ENCODE measurements at regions not wholly inside any gene's neighbourhood (a gene's known extent, or its start where the extent isn't known, plus 50 kb on each side); places are given as distances from the start of the nearest gene placed in this dataset.

GRCh38 chr3:157705258-157705657 lies 202.0 kb upstream of the VEPH1 start:
- TF ChIP-seq CTCF (IDR thresholded peaks at IDR 0.05; ENCODE audit: low read length) (no peak), EZH2 (IDR thresholded peaks at IDR 0.05; ENCODE audit: borderline replicate concordance, low read length) (no peak)
- no peaks in the 10 kb centered on the region for H3K27me3 ChIP-seq (ENCODE audit: insufficient read depth, low read length)
- H2AFZ ChIP-seq (ENCODE audit: low read length) = no peak overlapping the region
- no peaks in the 10 kb centered on the region for H3K79me2 ChIP-seq (ENCODE audit: insufficient read depth, low read length)
- no peaks in the 10 kb centered on the region for H3K9me2 ChIP-seq (ENCODE audit: low read depth, low read length)
- H3K4me1 ChIP-seq (ENCODE audit: insufficient read depth, low read length, severe bottlenecking) = no peaks in the 10 kb centered on the region
- H3K9me3 ChIP-seq (ENCODE audit: low read length) = no peaks in the 10 kb centered on the region
- no peak overlapping the region for H3K4me3 ChIP-seq (ENCODE audit: low read depth, low read length, poor library complexity, severe bottlenecking)
- H4K20me1 ChIP-seq (ENCODE audit: insufficient read depth, low read length) = no peaks in the 10 kb centered on the region
- H3F3A ChIP-seq (ENCODE audit: insufficient read depth, low read length) = no peaks in the 10 kb centered on the region
- no peak overlapping the region for H3K27ac ChIP-seq (ENCODE audit: low read depth, low read length, poor library complexity, severe bottlenecking)
- H3K36me3 ChIP-seq (ENCODE audit: insufficient read depth, low read length) = no peaks in the 10 kb centered on the region
- no peak overlapping the region for H3K9ac ChIP-seq (ENCODE audit: low read length)
- H3K4me2 ChIP-seq (ENCODE audit: low read length) = no peak overlapping the region

- Histone ChIP-seq H3K9me3 (ENCODE audit: low read length) (no peaks in the 10 kb centered on the region), H3K9ac (ENCODE audit: low read length) (no peak overlapping the region), H3K27me3 (ENCODE audit: insufficient read depth, low read length) (no peaks in the 10 kb centered on the region), H2AFZ (ENCODE audit: low read length) (no peak overlapping the region), H3K36me3 (ENCODE audit: insufficient read depth, low read length) (no peaks in the 10 kb centered on the region), H3K4me2 (ENCODE audit: low read length) (no peak overlapping the region), H3F3A (ENCODE audit: insufficient read depth, low read length) (no peaks in the 10 kb centered on the region), H3K27ac (ENCODE audit: low read depth, low read length, poor library complexity, severe bottlenecking) (no peak overlapping the region), H3K79me2 (ENCODE audit: insufficient read depth, low read length) (no peaks in the 10 kb centered on the region), H3K9me2 (ENCODE audit: low read depth, low read length) (no peaks in the 10 kb centered on the region), H4K20me1 (ENCODE audit: insufficient read depth, low read length) (no peaks in the 10 kb centered on the region), H3K4me1 (ENCODE audit: insufficient read depth, low read length, severe bottlenecking) (no peaks in the 10 kb centered on the region), H3K4me3 (ENCODE audit: low read depth, low read length, poor library complexity, severe bottlenecking) (no peak overlapping the region)
- TF ChIP-seq EZH2 (IDR thresholded peaks at IDR 0.05; ENCODE audit: borderline replicate concordance, low read length) (no peak), CTCF (IDR thresholded peaks at IDR 0.05; ENCODE audit: low read length) (no peak)
Measured at GRCh38 chr3:157700405-157700804, 197.2 kb upstream of the VEPH1 start.

- H3K9ac ChIP-seq (ENCODE audit: low read length) = no peak overlapping the region
- H3K27me3 ChIP-seq (ENCODE audit: insufficient read depth, low read length) = no peaks in the 10 kb centered on the region
- H3K27ac ChIP-seq (ENCODE audit: low read depth, low read length, poor library complexity, severe bottlenecking) = no peak overlapping the region
- no peaks in the 10 kb centered on the region for H3F3A ChIP-seq (ENCODE audit: insufficient read depth, low read length)
- H3K9me2 ChIP-seq (ENCODE audit: low read depth, low read length) = no peaks in the 10 kb centered on the region; the same call in 1 of the 2 replicates
- H3K4me2 ChIP-seq (ENCODE audit: low read length) = no peak overlapping the region
- no peaks in the 10 kb centered on the region for H3K4me1 ChIP-seq (ENCODE audit: insufficient read depth, low read length, severe bottlenecking)
- no peaks in the 10 kb centered on the region for H3K9me3 ChIP-seq (ENCODE audit: low read length)
- no peak overlapping the region for H2AFZ ChIP-seq (ENCODE audit: low read length)
- H4K20me1 ChIP-seq (ENCODE audit: insufficient read depth, low read length) = no peaks in the 10 kb centered on the region
- no peaks in the 10 kb centered on the region for H3K36me3 ChIP-seq (ENCODE audit: insufficient read depth, low read length)
- no peak overlapping the region for H3K4me3 ChIP-seq (ENCODE audit: low read depth, low read length, poor library complexity, severe bottlenecking)
- H3K79me2 ChIP-seq (ENCODE audit: insufficient read depth, low read length) = no peaks in the 10 kb centered on the region
- TF ChIP-seq CTCF (IDR thresholded peaks at IDR 0.05; ENCODE audit: low read length) (no peak), EZH2 (IDR thresholded peaks at IDR 0.05; ENCODE audit: borderline replicate concordance, low read length) (no peak)
Measured at GRCh38 chr3:157695586-157695985, 192.4 kb upstream of the VEPH1 start.
